Esophagus muscularis mucosa (tissue), 4 donors: ENCODE measurements at regions not wholly inside any gene's neighbourhood (a gene's known extent, or its start where the extent isn't known, plus 50 kb on each side); places are given as distances from the start of the nearest gene placed in this dataset.
A peak's percentile ranks its signal among the peaks of the same experiment; 100 is the strongest.

Experiments used
- EP300 ChIP-seq: sonication (generic); formaldehyde crosslinking; IDR thresholded peaks from one replicate; pipeline ENCODE4 v1.6.1; 2017; ENCODE audit warnings: antibody characterized with exemption
- POLR2A ChIP-seq: fragments of 450-650 bp; IDR thresholded peaks from one replicate; pipeline ENCODE4 v1.6.1; 2017; ENCODE audit warnings: antibody characterized with exemption, moderate library complexity, mild to moderate bottlenecking, low read depth
- TF ChIP-seq, protein P1 (sequence below), 3 experiments: fragments of 200-600 bp in 2 of 3; fragments of 450-650 bp in 1 of 3; sonication (generic) in 2 of 3; IDR thresholded peaks; one replicate each; pipeline ENCODE4 v1.5.1; 2017 to 2019; ENCODE audit warnings: antibody characterized with exemption in 3 of 3, mild to moderate bottlenecking in 2 of 3, moderate library complexity in 1 of 3

DNA sequence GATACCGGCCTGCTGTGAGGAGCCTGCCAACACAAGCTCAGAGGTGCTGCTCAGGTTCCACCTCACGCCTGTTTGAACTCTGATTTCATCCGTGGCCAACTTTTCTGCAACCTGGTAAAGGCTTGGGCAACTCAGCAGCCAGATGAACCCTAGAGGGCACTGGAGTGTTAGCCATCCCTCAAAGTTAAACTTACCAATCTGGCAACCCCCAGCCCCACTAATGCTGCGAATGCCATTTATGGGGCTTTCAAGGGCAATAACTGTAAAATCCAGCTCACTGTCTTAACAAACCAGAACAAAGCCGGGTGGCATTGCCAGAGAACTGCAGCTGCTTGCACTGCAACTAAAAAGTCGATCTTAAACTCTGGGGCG, 105.5 kb downstream of the AXIN2 start:
- TF ChIP-seq EP300 (no peak), POLR2A (no peak)
- TF ChIP-seq, protein P1, sequence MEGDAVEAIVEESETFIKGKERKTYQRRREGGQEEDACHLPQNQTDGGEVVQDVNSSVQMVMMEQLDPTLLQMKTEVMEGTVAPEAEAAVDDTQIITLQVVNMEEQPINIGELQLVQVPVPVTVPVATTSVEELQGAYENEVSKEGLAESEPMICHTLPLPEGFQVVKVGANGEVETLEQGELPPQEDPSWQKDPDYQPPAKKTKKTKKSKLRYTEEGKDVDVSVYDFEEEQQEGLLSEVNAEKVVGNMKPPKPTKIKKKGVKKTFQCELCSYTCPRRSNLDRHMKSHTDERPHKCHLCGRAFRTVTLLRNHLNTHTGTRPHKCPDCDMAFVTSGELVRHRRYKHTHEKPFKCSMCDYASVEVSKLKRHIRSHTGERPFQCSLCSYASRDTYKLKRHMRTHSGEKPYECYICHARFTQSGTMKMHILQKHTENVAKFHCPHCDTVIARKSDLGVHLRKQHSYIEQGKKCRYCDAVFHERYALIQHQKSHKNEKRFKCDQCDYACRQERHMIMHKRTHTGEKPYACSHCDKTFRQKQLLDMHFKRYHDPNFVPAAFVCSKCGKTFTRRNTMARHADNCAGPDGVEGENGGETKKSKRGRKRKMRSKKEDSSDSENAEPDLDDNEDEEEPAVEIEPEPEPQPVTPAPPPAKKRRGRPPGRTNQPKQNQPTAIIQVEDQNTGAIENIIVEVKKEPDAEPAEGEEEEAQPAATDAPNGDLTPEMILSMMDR (IDR thresholded peaks at IDR 0.05) = peak; percentile 42 to 53 (median 43)
